HepG2 (cell line): ENCODE measurements at regions not wholly inside any gene's neighbourhood (a gene's known extent, or its start where the extent isn't known, plus 50 kb on each side); places are given as distances from the start of the nearest gene placed in this dataset.

Source experiments
- ATAC-seq: fragments of 200-7000 bp; cut with Tn5 transposase; 3 replicates; pipeline ENCODE4 v1.9.1; 2020; ENCODE audit warnings: mild to moderate bottlenecking, moderate library complexity
- BruUV-seq: library from RNA; stranded (reverse); fragments of 400-500 nt; replicated peaks from 2 replicates; lab custom pipeline; 2021; lab: Mats Ljungman, UMichigan
- CTCF ChIA-PET: fragments of 300-600 bp; formaldehyde crosslinking; extraction: SDS; loops from one replicate; lab custom pipeline; 2021; ENCODE audit warnings: low total read pairs, inconsistent platforms, low intra/inter-chr PET ratio; lab: Yijun Ruan, JAX
- POLR2A ChIA-PET: fragments of 350-600 bp; sonication (Branson Sonifier 250); formaldehyde crosslinking; loops from one replicate; lab custom pipeline; 2020; ENCODE audit warnings: antibody characterized with exemption, inconsistent platforms; lab: Yijun Ruan, JAX
- DNase-seq: peaks from one replicate; pipeline ENCODE4 v3.0.0-alpha.2; 2015; ENCODE audit warnings: low spot score
- FAIRE-seq: peaks from 3 replicates; lab custom pipeline; 2011; peaks lifted over from hg19 to GRCh38; lab: Jason Lieb, UNC
- H2AFZ ChIP-seq: one replicate; pipeline ENCODE4 v1.6.1; 2011; ENCODE audit warnings: low read length, inconsistent platforms
- H3K27ac ChIP-seq: fragments of 300-600 bp; 3 replicates; pipeline ENCODE4 v1.8.0; 2011; ENCODE audit warnings: mixed run types, mild to moderate bottlenecking, mixed read lengths, low read length, inconsistent platforms; ENCODE audit not compliant: insufficient read depth; ENCODE audit errors: extremely low read length
- H3K27me3 ChIP-seq, 2 experiments: fragments of 200-600 bp in 1 of 2; 2 replicates in 1 of 2; 3 replicates in 1 of 2; pipeline versions ENCODE4 v1.6.0 to v1.8.0; 2011; ENCODE audit warnings: low read length in 2 of 2, mild to moderate bottlenecking in 2 of 2, moderate library complexity in 2 of 2, inconsistent platforms in 1 of 2; ENCODE audit not compliant: insufficient read depth in 2 of 2, control insufficient read depth in 1 of 2
- H3K36me3 ChIP-seq, 2 experiments: fragments of 200-600 bp in 1 of 2; replicated peaks in 1 of 2; 2 replicates in 1 of 2; 3 replicates in 1 of 2; pipeline versions ENCODE4 v1.5.1 to v1.8.0; 2011; ENCODE audit warnings: low read length in 2 of 2, inconsistent platforms in 1 of 2; ENCODE audit not compliant: insufficient read depth in 2 of 2, control insufficient read depth in 1 of 2
- H3K4me1 ChIP-seq: 2 replicates; pipeline ENCODE4 v1.5.1; 2012; ENCODE audit warnings: low read length, inconsistent platforms; ENCODE audit not compliant: insufficient read depth
- H3K4me2 ChIP-seq: 2 replicates; pipeline ENCODE4 v1.6.0; 2011; ENCODE audit warnings: low read depth, low read length, inconsistent platforms
- H3K4me3 ChIP-seq, 3 experiments: fragments of 200-600 bp in 1 of 3; sonication (generic), shearing (Covaris generic) in 1 of 3; replicated peaks in 1 of 3; 2 replicates each; pipeline ENCODE4 v1.5.1; 2011 to 2016; ENCODE audit warnings: low read length in 3 of 3, inconsistent platforms in 2 of 3, low read depth in 2 of 3, mild to moderate bottlenecking in 2 of 3, control low read depth in 1 of 3, mixed read lengths in 1 of 3; ENCODE audit not compliant: insufficient read depth in 1 of 3
- H3K79me2 ChIP-seq: one replicate; pipeline ENCODE4 v1.6.1; 2011; ENCODE audit warnings: low read length, inconsistent platforms; ENCODE audit not compliant: insufficient read depth
- H3K9ac ChIP-seq: 2 replicates; pipeline ENCODE4 v1.6.0; 2011; ENCODE audit warnings: mild to moderate bottlenecking, low read depth, low read length, inconsistent platforms; ENCODE audit not compliant: insufficient read depth
- H3K9me3 ChIP-seq: 2 replicates; pipeline ENCODE4 v1.5.1; 2012; ENCODE audit warnings: mild to moderate bottlenecking, low read length
- H4K20me1 ChIP-seq: 2 replicates; pipeline ENCODE4 v1.6.0; 2011; ENCODE audit warnings: inconsistent platforms, mild to moderate bottlenecking, low read length, moderate library complexity; ENCODE audit not compliant: insufficient read depth
- CBX1 ChIP-seq: IDR thresholded peaks from one replicate; pipeline ENCODE4 v1.6.1; 2016; ENCODE audit warnings: antibody characterized with exemption, low read depth
- FOSL2 ChIP-seq: sonication (generic); formaldehyde crosslinking; IDR thresholded peaks from 2 replicates; pipeline ENCODE4 v1.4.0; 2020; ENCODE audit warnings: missing genetic modification reagents
- FOXO4 ChIP-seq: sonication (generic); formaldehyde crosslinking; conservative IDR thresholded peaks from 2 replicates; pipeline ENCODE4 v1.8.1; 2023; ENCODE audit warnings: missing genetic modification reagents
- ZNF552 ChIP-seq: sonication (generic); formaldehyde crosslinking; IDR thresholded peaks from 2 replicates; pipeline ENCODE4 v1.9.0; 2022; ENCODE audit warnings: missing genetic modification reagents, mild to moderate bottlenecking, borderline replicate concordance
- ZNF629 ChIP-seq: sonication (generic); formaldehyde crosslinking; conservative IDR thresholded peaks from 2 replicates; pipeline ENCODE4 v1.5.0; 2020; ENCODE audit warnings: missing genetic modification reagents
- WGBS: methylation state at CpG from one replicate; pipeline ENCODE4 v1.1.6; 2017; ENCODE audit warnings: low lambda C conversion rate; 5-methylcytosine and 5-hydroxymethylcytosine counted together
- in situ Hi-C: cut with HindIII; loops from 2 replicates; pipeline ENCODE4 v1.10.0; 2017; ENCODE audit warnings: low pct_unique_long_range_greater_than_20kb; ENCODE audit not compliant: extremely low pct_ligation_motif_present
- intact Hi-C: fragments of 100-400 bp; cut with micrococcal nuclease; formaldehyde crosslinking; loops from one replicate; pipeline ENCODE4 v1.10.0; 2022; ENCODE audit not compliant: unreplicated experiment
- TF ChIP-seq, protein P1 (sequence below): sonication (generic); formaldehyde crosslinking; IDR thresholded peaks from 2 replicates; pipeline ENCODE4 v1.5.0; 2020; ENCODE audit warnings: mild to moderate bottlenecking, missing genetic modification reagents

- Histone ChIP-seq H3K9me3 (no peaks in the 10 kb centered on the region), H3K79me2 (no peaks in the 10 kb centered on the region), H3K27me3 (no peaks in the 10 kb centered on the region)
- POLR2A ChIA-PET = no interaction called here
- ATAC-seq = no peak
- no peak for TF ChIP-seq CBX1
- TF ChIP-seq FOXO4 = no peak
- TF ChIP-seq ZNF552 (CRISPR knock-in tag) = no peak
- TF ChIP-seq, protein P1, sequence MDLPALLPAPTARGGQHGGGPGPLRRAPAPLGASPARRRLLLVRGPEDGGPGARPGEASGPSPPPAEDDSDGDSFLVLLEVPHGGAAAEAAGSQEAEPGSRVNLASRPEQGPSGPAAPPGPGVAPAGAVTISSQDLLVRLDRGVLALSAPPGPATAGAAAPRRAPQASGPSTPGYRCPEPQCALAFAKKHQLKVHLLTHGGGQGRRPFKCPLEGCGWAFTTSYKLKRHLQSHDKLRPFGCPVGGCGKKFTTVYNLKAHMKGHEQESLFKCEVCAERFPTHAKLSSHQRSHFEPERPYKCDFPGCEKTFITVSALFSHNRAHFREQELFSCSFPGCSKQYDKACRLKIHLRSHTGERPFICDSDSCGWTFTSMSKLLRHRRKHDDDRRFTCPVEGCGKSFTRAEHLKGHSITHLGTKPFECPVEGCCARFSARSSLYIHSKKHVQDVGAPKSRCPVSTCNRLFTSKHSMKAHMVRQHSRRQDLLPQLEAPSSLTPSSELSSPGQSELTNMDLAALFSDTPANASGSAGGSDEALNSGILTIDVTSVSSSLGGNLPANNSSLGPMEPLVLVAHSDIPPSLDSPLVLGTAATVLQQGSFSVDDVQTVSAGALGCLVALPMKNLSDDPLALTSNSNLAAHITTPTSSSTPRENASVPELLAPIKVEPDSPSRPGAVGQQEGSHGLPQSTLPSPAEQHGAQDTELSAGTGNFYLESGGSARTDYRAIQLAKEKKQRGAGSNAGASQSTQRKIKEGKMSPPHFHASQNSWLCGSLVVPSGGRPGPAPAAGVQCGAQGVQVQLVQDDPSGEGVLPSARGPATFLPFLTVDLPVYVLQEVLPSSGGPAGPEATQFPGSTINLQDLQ = no peak
- no peak for TF ChIP-seq FOSL2
- TF ChIP-seq ZNF629 (CRISPR knock-in tag) = no peak
- TF ChIP-seq, all 625 proteins: peak for 0
- Histone ChIP-seq H2AFZ (no peak overlapping the region), H3K27ac (no peak overlapping the region), H3K4me2 (no peak overlapping the region), H4K20me1 (no peaks in the 10 kb centered on the region), H3K4me1 (no peaks in the 10 kb centered on the region), H3K36me3 (no peaks in the 10 kb centered on the region), H3K9ac (no peak overlapping the region), H3K4me3 (no peak overlapping the region)
- BruUV-seq = no TSS peak
- CTCF ChIA-PET = no interaction called here
- in situ Hi-C loops (no loop called here), intact Hi-C loops (no loop called here)
- no peak for DNase-seq
- WGBS = 0% methylated on average over 3 of the region's 3 CpGs
- FAIRE-seq = no peak
These were observed 220.2 kb upstream of the NBEA start for GRCh38 chr13:34721631-34722595.
